ENCODE measurements at regions not wholly inside any gene's neighbourhood (a gene's known extent, or its start where the extent isn't known, plus 50 kb on each side); places are given as distances from the start of the nearest gene placed in this dataset.

- H3K36me3 ChIP-seq: no peaks in the 10 kb centered on the region
- H3K27me3 ChIP-seq: peaks cover 0 to 64% of the 10 kb centered on the region in 2 donors
- H3K4me1 ChIP-seq: no peaks in the 10 kb centered on the region
- no peaks in the 10 kb centered on the region for H3K9me3 ChIP-seq
- TF ChIP-seq, protein P1, sequence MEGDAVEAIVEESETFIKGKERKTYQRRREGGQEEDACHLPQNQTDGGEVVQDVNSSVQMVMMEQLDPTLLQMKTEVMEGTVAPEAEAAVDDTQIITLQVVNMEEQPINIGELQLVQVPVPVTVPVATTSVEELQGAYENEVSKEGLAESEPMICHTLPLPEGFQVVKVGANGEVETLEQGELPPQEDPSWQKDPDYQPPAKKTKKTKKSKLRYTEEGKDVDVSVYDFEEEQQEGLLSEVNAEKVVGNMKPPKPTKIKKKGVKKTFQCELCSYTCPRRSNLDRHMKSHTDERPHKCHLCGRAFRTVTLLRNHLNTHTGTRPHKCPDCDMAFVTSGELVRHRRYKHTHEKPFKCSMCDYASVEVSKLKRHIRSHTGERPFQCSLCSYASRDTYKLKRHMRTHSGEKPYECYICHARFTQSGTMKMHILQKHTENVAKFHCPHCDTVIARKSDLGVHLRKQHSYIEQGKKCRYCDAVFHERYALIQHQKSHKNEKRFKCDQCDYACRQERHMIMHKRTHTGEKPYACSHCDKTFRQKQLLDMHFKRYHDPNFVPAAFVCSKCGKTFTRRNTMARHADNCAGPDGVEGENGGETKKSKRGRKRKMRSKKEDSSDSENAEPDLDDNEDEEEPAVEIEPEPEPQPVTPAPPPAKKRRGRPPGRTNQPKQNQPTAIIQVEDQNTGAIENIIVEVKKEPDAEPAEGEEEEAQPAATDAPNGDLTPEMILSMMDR (IDR thresholded peaks at IDR 0.05): no peak
- DNase-seq (no peak), ATAC-seq (no peak)
- H3K27ac ChIP-seq: no peak overlapping the region
- H3K4me3 ChIP-seq: no peak overlapping the region
- intact Hi-C loops (cut with DNase I): no loop called here
These were observed 72.9 kb upstream of the SFSWAP start for GRCh38 chr12:131637986-131638385.

- intact Hi-C loops (cut with DNase I): no loop called here
- no peak for ATAC-seq
- Histone ChIP-seq H3K36me3 (no peaks in the 10 kb centered on the region), H3K27me3 (peaks cover 0 to 67% of the 10 kb centered on the region in 2 donors), H3K4me3 (no peak overlapping the region), H3K27ac (no peak overlapping the region), H3K9me3 (no peaks in the 10 kb centered on the region), H3K4me1 (no peaks in the 10 kb centered on the region)
- DNase-seq: no peak
- TF ChIP-seq, protein P1 (IDR thresholded peaks at IDR 0.05): no peak
These were observed 71.5 kb upstream of the SFSWAP start for GRCh38 chr12:131639270-131639940.

- ATAC-seq (no peak), DNase-seq (no peak)
- TF ChIP-seq, protein P1 (IDR thresholded peaks at IDR 0.05): no peak
- Histone ChIP-seq H3K36me3 (no peaks in the 10 kb centered on the region), H3K4me3 (no peak overlapping the region), H3K27me3 (peaks cover 0 to 73% of the 10 kb centered on the region in 2 donors), H3K4me1 (no peaks in the 10 kb centered on the region), H3K27ac (no peak overlapping the region), H3K9me3 (no peaks in the 10 kb centered on the region)
- intact Hi-C loops (cut with DNase I): loop anchor here in 1 of 2 donors (5.0 kb wide), 1 partner anchor 328 kb away; no protein-coding TSS in a partner anchor
These were observed 70.4 kb upstream of the SFSWAP start for GRCh38 chr12:131640525-131640924.

DNA sequence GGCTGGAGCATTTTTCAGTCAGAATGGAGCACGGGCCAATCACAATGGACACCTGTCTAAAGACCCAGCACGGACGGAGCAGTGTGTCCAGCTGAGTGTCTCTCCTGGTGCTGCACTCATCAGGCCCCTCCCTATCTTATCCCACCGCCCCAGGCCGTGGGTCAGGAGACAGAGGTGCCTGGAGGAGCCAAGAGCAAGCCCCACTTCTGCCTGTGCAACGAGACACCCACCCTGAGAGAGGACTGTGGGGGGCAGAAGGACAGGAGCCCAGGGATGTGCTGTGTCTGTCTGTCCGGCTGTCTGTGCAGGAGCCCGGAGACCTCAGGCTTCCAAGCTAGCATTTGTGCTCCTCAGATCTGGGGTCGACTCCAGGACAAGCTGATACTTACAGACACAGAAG lies 69.6 kb upstream of the SFSWAP start:
- H3K9me3 ChIP-seq: no peaks in the 10 kb centered on the region
- peaks cover 0 to 74% of the 10 kb centered on the region in 2 donors for H3K27me3 ChIP-seq
- no peak overlapping the region for H3K27ac ChIP-seq
- no peaks in the 10 kb centered on the region for H3K4me1 ChIP-seq
- intact Hi-C loops (cut with DNase I): loop anchor here in 1 of 2 donors (5.0 kb wide), 1 partner anchor 329 kb away; no protein-coding TSS in a partner anchor
- no peak overlapping the region for H3K4me3 ChIP-seq
- no peaks in the 10 kb centered on the region for H3K36me3 ChIP-seq
- TF ChIP-seq, protein P1 (IDR thresholded peaks at IDR 0.05): no peak
- peak in 1 of 4 donors; percentile 45 for DNase-seq
- ATAC-seq: no peak

GRCh38 chr12:131642101-131642540 lies 68.8 kb upstream of the SFSWAP start:
- Histone ChIP-seq H3K27me3 (peaks cover 0 to 72% of the 10 kb centered on the region in 2 donors), H3K36me3 (no peaks in the 10 kb centered on the region), H3K4me3 (no peak overlapping the region), H3K9me3 (no peaks in the 10 kb centered on the region), H3K4me1 (no peaks in the 10 kb centered on the region), H3K27ac (no peak overlapping the region)
- TF ChIP-seq, protein P1 (IDR thresholded peaks at IDR 0.05): no peak
- DNase-seq (no peak), ATAC-seq (no peak)
- intact Hi-C loops (cut with DNase I): loop anchor here in 1 of 2 donors (5.0 kb wide), 1 partner anchor 330 kb away; no protein-coding TSS in a partner anchor

Data from left lung (tissue), 4 donors.